ENCODE measurements at regions not wholly inside any gene's neighbourhood (a gene's known extent, or its start where the extent isn't known, plus 50 kb on each side); places are given as distances from the start of the nearest gene placed in this dataset.

- no peak for DNase-seq
- no peak overlapping the region for H3K27ac ChIP-seq
- H3K9me3 ChIP-seq (ENCODE audit: severe bottlenecking) = no peaks in the 10 kb centered on the region
- no peak overlapping the region for H3K4me3 ChIP-seq (ENCODE audit: low read depth, low read length)
- no peak for TF ChIP-seq CTCF (IDR thresholded peaks at IDR 0.05; ENCODE audit: low read depth, low read length)
- H3K36me3 ChIP-seq = no peaks in the 10 kb centered on the region
- H3K27me3 ChIP-seq (ENCODE audit: insufficient read depth, low read depth, severe bottlenecking) = peaks cover 10% of the 10 kb centered on the region
These were observed 116.2 kb upstream of the KIT start for GRCh38 chr4:54541426-54542118.

DNA sequence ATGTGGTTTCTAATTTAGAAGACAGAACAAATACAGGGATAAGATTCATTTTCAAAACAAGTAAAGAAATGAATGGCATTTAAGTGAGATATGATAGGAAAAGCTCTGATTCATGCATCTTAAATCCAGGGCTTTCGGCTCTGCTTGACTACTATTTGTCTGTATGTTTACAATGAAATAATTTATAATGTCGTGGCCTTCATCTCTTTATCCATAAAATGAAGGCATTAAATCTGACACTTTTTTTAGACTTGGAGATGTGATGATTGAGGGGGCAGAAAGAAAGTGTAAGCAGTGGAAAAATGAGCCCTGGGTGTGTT, 115.7 kb upstream of the KIT start:
- H3K27me3 ChIP-seq (ENCODE audit: insufficient read depth, low read depth, severe bottlenecking) = peaks cover 10% of the 10 kb centered on the region
- H3K4me3 ChIP-seq (ENCODE audit: low read depth, low read length) = no peak overlapping the region
- TF ChIP-seq CTCF (IDR thresholded peaks at IDR 0.05; ENCODE audit: low read depth, low read length) = no peak
- H3K36me3 ChIP-seq = no peaks in the 10 kb centered on the region
- H3K27ac ChIP-seq = no peak overlapping the region
- H3K9me3 ChIP-seq (ENCODE audit: severe bottlenecking) = no peaks in the 10 kb centered on the region
- no peak for DNase-seq

DNA sequence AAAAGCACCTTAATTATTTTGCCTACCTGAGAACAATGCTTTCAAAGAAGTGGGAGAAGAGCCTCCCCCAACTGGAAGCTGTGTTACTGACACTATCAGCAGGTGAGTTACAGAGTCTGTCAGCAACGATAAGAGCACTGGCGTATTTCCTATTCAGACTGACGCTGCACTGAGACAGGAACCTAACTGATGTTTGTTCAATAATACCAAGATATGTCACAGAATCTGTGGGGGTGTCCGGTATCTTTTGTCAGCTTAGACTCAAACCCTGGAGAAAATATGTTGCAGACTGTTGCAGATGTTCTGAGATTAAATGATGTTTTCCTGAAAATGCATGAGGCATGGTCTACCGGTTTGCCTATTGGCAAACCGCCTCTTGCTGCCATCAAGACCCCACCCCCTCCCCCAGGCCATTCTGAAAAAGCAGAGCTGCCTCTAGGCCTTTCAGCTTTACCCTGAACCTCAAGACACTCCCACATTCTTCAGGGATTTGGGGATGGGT, 115.2 kb upstream of the KIT start:
- H3K4me3 ChIP-seq (ENCODE audit: low read depth, low read length) = no peak overlapping the region
- no peak overlapping the region for H3K27ac ChIP-seq

GRCh38 chr4:54543088-54543795, 114.5 kb upstream of the KIT start:
- no peaks in the 10 kb centered on the region for H3K36me3 ChIP-seq
- peaks cover 12% of the 10 kb centered on the region for H3K27me3 ChIP-seq (ENCODE audit: insufficient read depth, low read depth, severe bottlenecking)
- H3K9me3 ChIP-seq (ENCODE audit: severe bottlenecking) = no peaks in the 10 kb centered on the region
- no peak overlapping the region for H3K4me3 ChIP-seq (ENCODE audit: low read depth, low read length)
- H3K27ac ChIP-seq = no peak overlapping the region
- no peak for TF ChIP-seq CTCF (IDR thresholded peaks at IDR 0.05; ENCODE audit: low read depth, low read length)
- no peak for DNase-seq

More for the DNA sequence above, 115.2 kb upstream of the KIT start:
- H3K27me3 ChIP-seq (ENCODE audit: insufficient read depth, low read depth, severe bottlenecking) = peaks cover 10% of the 10 kb centered on the region
- no peaks in the 10 kb centered on the region for H3K36me3 ChIP-seq
- DNase-seq = no peak
- no peak for TF ChIP-seq CTCF (IDR thresholded peaks at IDR 0.05; ENCODE audit: low read depth, low read length)
- no peaks in the 10 kb centered on the region for H3K9me3 ChIP-seq (ENCODE audit: severe bottlenecking)

- no peak for DNase-seq
- H3K27me3 ChIP-seq (ENCODE audit: insufficient read depth, low read depth, severe bottlenecking) = peaks cover 6% of the 10 kb centered on the region
- no peak overlapping the region for H3K27ac ChIP-seq
- H3K4me3 ChIP-seq (ENCODE audit: low read depth, low read length) = no peak overlapping the region
- H3K9me3 ChIP-seq (ENCODE audit: severe bottlenecking) = no peaks in the 10 kb centered on the region
- no peak for TF ChIP-seq CTCF (IDR thresholded peaks at IDR 0.05; ENCODE audit: low read depth, low read length)
- no peaks in the 10 kb centered on the region for H3K36me3 ChIP-seq
These were observed 111.9 kb upstream of the KIT start for GRCh38 chr4:54545663-54546424.
